Uterus (tissue), 2 donors: ENCODE measurements at regions not wholly inside any gene's neighbourhood (a gene's known extent, or its start where the extent isn't known, plus 50 kb on each side); places are given as distances from the start of the nearest gene placed in this dataset.

Source experiments
- POLR2A ChIP-seq, 2 donors: fragments of 450-650 bp; IDR thresholded peaks; one replicate each; pipeline ENCODE4 v1.6.1; 2016; ENCODE audit warnings: antibody characterized with exemption in 2 of 2, mild to moderate bottlenecking in 1 of 2, moderate library complexity in 1 of 2
- TF ChIP-seq, protein P1 (sequence below), 4 experiments: fragments of 200-600 bp in 2 of 4; fragments of 450-650 bp in 2 of 4; sonication (generic) in 2 of 4; IDR thresholded peaks; one replicate each; pipeline ENCODE4 v1.5.1; 2016 to 2019; ENCODE audit warnings: antibody characterized with exemption in 4 of 4, mild to moderate bottlenecking in 2 of 4, moderate library complexity in 1 of 4

DNA sequence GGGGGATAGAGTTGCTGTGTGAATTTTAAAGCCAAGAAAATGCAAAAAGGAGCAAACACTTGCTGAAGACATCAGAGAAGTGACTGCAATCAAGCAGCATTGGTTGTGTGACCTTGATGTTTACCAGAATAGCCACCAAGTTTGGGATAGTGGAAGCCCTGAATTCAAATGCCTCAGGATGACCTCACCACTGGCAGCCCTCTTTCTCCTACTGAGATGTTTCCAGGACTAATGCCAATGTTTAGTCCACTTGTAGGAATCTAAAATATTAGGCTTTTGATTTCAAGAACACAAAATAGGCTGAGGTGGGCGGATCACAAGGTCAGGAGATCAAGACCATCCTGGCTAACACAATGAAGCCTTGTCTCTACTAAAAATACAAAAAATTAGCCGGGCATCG lies 112.2 kb upstream of the NUDT12 start:
- TF ChIP-seq, protein P1, sequence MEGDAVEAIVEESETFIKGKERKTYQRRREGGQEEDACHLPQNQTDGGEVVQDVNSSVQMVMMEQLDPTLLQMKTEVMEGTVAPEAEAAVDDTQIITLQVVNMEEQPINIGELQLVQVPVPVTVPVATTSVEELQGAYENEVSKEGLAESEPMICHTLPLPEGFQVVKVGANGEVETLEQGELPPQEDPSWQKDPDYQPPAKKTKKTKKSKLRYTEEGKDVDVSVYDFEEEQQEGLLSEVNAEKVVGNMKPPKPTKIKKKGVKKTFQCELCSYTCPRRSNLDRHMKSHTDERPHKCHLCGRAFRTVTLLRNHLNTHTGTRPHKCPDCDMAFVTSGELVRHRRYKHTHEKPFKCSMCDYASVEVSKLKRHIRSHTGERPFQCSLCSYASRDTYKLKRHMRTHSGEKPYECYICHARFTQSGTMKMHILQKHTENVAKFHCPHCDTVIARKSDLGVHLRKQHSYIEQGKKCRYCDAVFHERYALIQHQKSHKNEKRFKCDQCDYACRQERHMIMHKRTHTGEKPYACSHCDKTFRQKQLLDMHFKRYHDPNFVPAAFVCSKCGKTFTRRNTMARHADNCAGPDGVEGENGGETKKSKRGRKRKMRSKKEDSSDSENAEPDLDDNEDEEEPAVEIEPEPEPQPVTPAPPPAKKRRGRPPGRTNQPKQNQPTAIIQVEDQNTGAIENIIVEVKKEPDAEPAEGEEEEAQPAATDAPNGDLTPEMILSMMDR (IDR thresholded peaks at IDR 0.05), result no peak
- no peak for TF ChIP-seq POLR2A (IDR thresholded peaks at IDR 0.05)
